Neuronal stem cell (in vitro differentiated cells): ENCODE measurements at regions not wholly inside any gene's neighbourhood (a gene's known extent, or its start where the extent isn't known, plus 50 kb on each side); places are given as distances from the start of the nearest gene placed in this dataset.
A peak's percentile ranks its signal among the peaks of the same experiment; 100 is the strongest.

ENCODE experiments used
- DNase-seq: peaks from one replicate; pipeline ENCODE4 v3.0.0-alpha.2; 2013; ENCODE audit warnings: low spot score
- H2AFZ ChIP-seq: one replicate; pipeline ENCODE4 v1.6.1; 2013; ENCODE audit warnings: mild to moderate bottlenecking, low read length, inconsistent platforms
- H2AK5ac ChIP-seq: 2 replicates; pipeline ENCODE4 v1.6.1; 2013; ENCODE audit warnings: low read depth, mild to moderate bottlenecking, inconsistent platforms, low read length, moderate library complexity, mixed read lengths
- H2BK120ac ChIP-seq: 2 replicates; pipeline ENCODE4 v1.6.1; 2013; ENCODE audit warnings: low read depth, mild to moderate bottlenecking, inconsistent platforms, low read length, moderate library complexity, mixed read lengths
- H2BK12ac ChIP-seq: one replicate; pipeline ENCODE4 v1.6.1; 2013; ENCODE audit warnings: low read length, inconsistent platforms
- H2BK15ac ChIP-seq: 2 replicates; pipeline ENCODE4 v1.6.1; 2013; ENCODE audit warnings: mild to moderate bottlenecking, low read length, inconsistent platforms, mixed read lengths
- H2BK5ac ChIP-seq: one replicate; pipeline ENCODE4 v1.6.1; 2013; ENCODE audit warnings: inconsistent platforms, mild to moderate bottlenecking, low read length, moderate library complexity
- H3K14ac ChIP-seq: one replicate; pipeline ENCODE4 v1.6.1; 2013; ENCODE audit warnings: low read length, inconsistent platforms
- H3K18ac ChIP-seq: 2 replicates; pipeline ENCODE4 v1.6.1; 2013; ENCODE audit warnings: low read length, inconsistent platforms
- H3K23ac ChIP-seq: 2 replicates; pipeline ENCODE4 v1.6.1; 2013; ENCODE audit warnings: low read depth, mild to moderate bottlenecking, mixed read lengths, low read length, inconsistent platforms; ENCODE audit not compliant: poor library complexity
- H3K27ac ChIP-seq: replicated peaks from 3 replicates; pipeline ENCODE4 v1.5.1; 2013; ENCODE audit warnings: low read length, inconsistent platforms
- H3K27me3 ChIP-seq, 3 experiments: 2 replicates each; pipeline ENCODE4 v1.6.1; 2013; ENCODE audit warnings: low read length in 3 of 3, mild to moderate bottlenecking in 2 of 3, inconsistent platforms in 1 of 3, low read depth in 1 of 3, mixed read lengths in 1 of 3, moderate library complexity in 1 of 3; ENCODE audit not compliant: control insufficient read depth in 3 of 3, insufficient read depth in 3 of 3
- H3K36me3 ChIP-seq, 2 donors: replicated peaks in 1 of 2; 2 replicates each; pipeline ENCODE4 v1.6.1; 2013; ENCODE audit warnings: low read length in 2 of 2; ENCODE audit not compliant: control insufficient read depth in 2 of 2, insufficient read depth in 2 of 2
- H3K4ac ChIP-seq: 2 replicates; pipeline ENCODE4 v1.6.1; 2013; ENCODE audit warnings: inconsistent platforms, mild to moderate bottlenecking, low read length, moderate library complexity
- H3K4me1 ChIP-seq, 2 donors: 1 replicate in 1 of 2; 2 replicates in 1 of 2; pipeline ENCODE4 v1.6.1; 2013; ENCODE audit warnings: low read length in 2 of 2, low read depth in 1 of 2; ENCODE audit not compliant: control insufficient read depth in 2 of 2, insufficient read depth in 1 of 2
- H3K4me2 ChIP-seq: one replicate; pipeline ENCODE4 v1.6.1; 2013; ENCODE audit warnings: mild to moderate bottlenecking, low read length, inconsistent platforms; ENCODE audit not compliant: insufficient read depth, poor library complexity, severe bottlenecking
- H3K4me3 ChIP-seq, 2 donors: 2 replicates each; pipeline ENCODE4 v1.5.1; 2013; ENCODE audit warnings: low read length in 2 of 2, mild to moderate bottlenecking in 2 of 2, inconsistent platforms in 1 of 2, moderate library complexity in 1 of 2
- H3K79me1 ChIP-seq: one replicate; pipeline ENCODE4 v1.6.1; 2013; ENCODE audit warnings: low read depth, mild to moderate bottlenecking, inconsistent platforms, low read length, moderate library complexity
- H3K9ac ChIP-seq: one replicate; pipeline ENCODE4 v1.6.1; 2013; ENCODE audit warnings: mild to moderate bottlenecking, low read depth, low read length, inconsistent platforms; ENCODE audit not compliant: poor library complexity
- H3K9me3 ChIP-seq, 2 donors: replicated peaks in 1 of 2; 2 replicates each; pipeline versions ENCODE3 to v1.6.1; 2013; ENCODE audit warnings: low read length in 2 of 2, mild to moderate bottlenecking in 2 of 2, inconsistent platforms in 1 of 2, low read depth in 1 of 2, mixed read lengths in 1 of 2, moderate library complexity in 1 of 2; ENCODE audit not compliant: control insufficient read depth in 2 of 2, insufficient read depth in 1 of 2
- H4K8ac ChIP-seq: one replicate; pipeline ENCODE4 v1.6.1; 2013; ENCODE audit warnings: low read depth, mild to moderate bottlenecking, inconsistent platforms, low read length, moderate library complexity
- H4K91ac ChIP-seq: one replicate; pipeline ENCODE4 v1.6.1; 2013; ENCODE audit warnings: low read length, low read depth, mild to moderate bottlenecking, inconsistent platforms; ENCODE audit not compliant: poor library complexity
- WGBS, 2 donors: extraction: QIAGEN DNeasy Blood & Tissue Kit; methylation state at CpG; one replicate each; pipeline ENCODE4 v1.1.7; 2013; ENCODE audit warnings: missing lambda C conversion rate in 2 of 2, mixed read lengths in 1 of 2; ENCODE audit not compliant: insufficient read length in 2 of 2, insufficient replicate concordance in 1 of 2; ENCODE audit errors: extremely low coverage in 2 of 2; 5-methylcytosine and 5-hydroxymethylcytosine counted together

- Histone ChIP-seq H3K23ac (no peak overlapping the region), H3K4me2 (no peak overlapping the region), H3K27ac (no peak overlapping the region), H4K91ac (no peak overlapping the region), H2BK15ac (no peak overlapping the region), H3K4ac (no peak overlapping the region), H3K9ac (no peak overlapping the region), H2AK5ac (no peak overlapping the region), H3K36me3 (no peaks in the 10 kb centered on the region), H3K14ac (no peak overlapping the region), H3K9me3 (no peaks in the 10 kb centered on the region), H2BK120ac (no peak overlapping the region), H4K8ac (no peak overlapping the region), H2BK5ac (no peak overlapping the region), H3K27me3 (no peaks in the 10 kb centered on the region), H3K4me1 (no peaks in the 10 kb centered on the region), H3K18ac (no peak overlapping the region), H3K79me1 (no peaks in the 10 kb centered on the region), H2AFZ (peak overlapping the region; percentile 20), H2BK12ac (no peak overlapping the region), H3K4me3 (no peak overlapping the region)
- WGBS, 2 donors: no CpG with 5 or more reads among the region's 1 CpG
- DNase-seq: no peak
These were observed 170.0 kb upstream of the LAMA2 start for GRCh38 chr6:128712898-128713297.

GRCh38 chr6:128711149-128711548 is 171.8 kb upstream of the LAMA2 start:
- H4K91ac ChIP-seq: no peak overlapping the region
- no peak overlapping the region for H3K4ac ChIP-seq
- no peak overlapping the region for H3K4me2 ChIP-seq
- H3K23ac ChIP-seq: no peak overlapping the region
- no peak overlapping the region for H3K9ac ChIP-seq
- no peak for DNase-seq
- H3K18ac ChIP-seq: no peak overlapping the region
- H3K27ac ChIP-seq: no peak overlapping the region
- H3K9me3 ChIP-seq: no peaks in the 10 kb centered on the region
- no peak overlapping the region for H2BK5ac ChIP-seq
- H2BK15ac ChIP-seq: no peak overlapping the region
- H2BK12ac ChIP-seq: no peak overlapping the region
- H3K79me1 ChIP-seq: no peaks in the 10 kb centered on the region
- H3K4me1 ChIP-seq: no peaks in the 10 kb centered on the region
- no CpG with 5 or more reads among the region's 3 CpGs for WGBS, 2 donors
- H3K14ac ChIP-seq: no peak overlapping the region
- H3K27me3 ChIP-seq: no peaks in the 10 kb centered on the region
- no peak overlapping the region for H2AK5ac ChIP-seq
- no peak overlapping the region for H2AFZ ChIP-seq
- H3K4me3 ChIP-seq: no peak overlapping the region
- H3K36me3 ChIP-seq: no peaks in the 10 kb centered on the region
- no peak overlapping the region for H2BK120ac ChIP-seq
- H4K8ac ChIP-seq: no peak overlapping the region

- no peak overlapping the region for H4K8ac ChIP-seq
- no peak overlapping the region for H3K9ac ChIP-seq
- no peak overlapping the region for H3K4ac ChIP-seq
- H2AFZ ChIP-seq: no peak overlapping the region
- no peak overlapping the region for H3K27ac ChIP-seq
- no peak for DNase-seq
- H2BK12ac ChIP-seq: no peak overlapping the region
- H2AK5ac ChIP-seq: no peak overlapping the region
- no peaks in the 10 kb centered on the region for H3K9me3 ChIP-seq
- H3K4me2 ChIP-seq: no peak overlapping the region
- no peak overlapping the region for H3K18ac ChIP-seq
- H2BK5ac ChIP-seq: no peak overlapping the region
- H4K91ac ChIP-seq: no peak overlapping the region
- no peaks in the 10 kb centered on the region for H3K79me1 ChIP-seq
- H2BK15ac ChIP-seq: no peak overlapping the region
- H3K36me3 ChIP-seq: no peaks in the 10 kb centered on the region
- no CpG with 5 or more reads among the region's 2 CpGs for WGBS, 2 donors
- no peak overlapping the region for H2BK120ac ChIP-seq
- H3K14ac ChIP-seq: no peak overlapping the region
- no peaks in the 10 kb centered on the region for H3K4me1 ChIP-seq
- H3K23ac ChIP-seq: no peak overlapping the region
- H3K4me3 ChIP-seq: no peak overlapping the region
- H3K27me3 ChIP-seq: no peaks in the 10 kb centered on the region
These were observed 172.6 kb upstream of the LAMA2 start for GRCh38 chr6:128710315-128710714.

- Histone ChIP-seq H3K4me2 (no peak overlapping the region), H3K23ac (no peak overlapping the region), H3K36me3 (no peaks in the 10 kb centered on the region), H3K27ac (no peak overlapping the region), H3K4ac (no peak overlapping the region), H2BK5ac (no peak overlapping the region), H2AFZ (no peak overlapping the region), H3K4me1 (no peaks in the 10 kb centered on the region), H2BK15ac (no peak overlapping the region), H3K18ac (no peak overlapping the region), H3K27me3 (no peaks in the 10 kb centered on the region), H4K91ac (no peak overlapping the region), H4K8ac (no peak overlapping the region), H2BK120ac (no peak overlapping the region), H3K4me3 (no peak overlapping the region), H2BK12ac (no peak overlapping the region), H3K79me1 (no peaks in the 10 kb centered on the region), H3K14ac (no peak overlapping the region), H3K9ac (no peak overlapping the region), H2AK5ac (no peak overlapping the region), H3K9me3 (no peaks in the 10 kb centered on the region)
- WGBS, 2 donors: no CpG with 5 or more reads among the region's 4 CpGs
- DNase-seq: no peak
These were observed 178.3 kb upstream of the LAMA2 start for GRCh38 chr6:128704601-128705000.
